ENCODE measurements at regions not wholly inside any gene's neighbourhood (a gene's known extent, or its start where the extent isn't known, plus 50 kb on each side); places are given as distances from the start of the nearest gene placed in this dataset.

GRCh38 chr21:27840262-27840661, 873.4 kb upstream of the ADAMTS5 start:
- Histone ChIP-seq H3K9me1 (replicated peaks; ENCODE audit: control insufficient read depth, extremely low read depth, insufficient read depth, low read length) (no peaks in the 10 kb centered on the region), H3K27me3 (ENCODE audit: control insufficient read depth in 2 of 2, insufficient read depth in 2 of 2, low read length in 2 of 2) (no peaks in the 10 kb centered on the region), H3K36me3 (ENCODE audit: control insufficient read depth in 2 of 2, extremely low read depth in 1 of 2, insufficient read depth in 2 of 2, low read length in 2 of 2) (no peaks in the 10 kb centered on the region), H4K20me1 (replicated peaks; ENCODE audit: control insufficient read depth, extremely low read depth, insufficient read depth, low read length) (no peaks in the 10 kb centered on the region), H3K9me3 (replicated peaks; ENCODE audit: control insufficient read depth, insufficient read depth, low read length) (no peaks in the 10 kb centered on the region), H3K9ac (replicated peaks; ENCODE audit: extremely low read depth, insufficient read depth, low read length) (no peak overlapping the region), H2AFZ (ENCODE audit: low read depth, low read length) (no peak overlapping the region), H3K4me1 (ENCODE audit: control insufficient read depth, extremely low read depth, insufficient read depth, low read length) (no peaks in the 10 kb centered on the region), H3K79me2 (ENCODE audit: control insufficient read depth, insufficient read depth, low read length) (no peaks in the 10 kb centered on the region), H3K27ac (ENCODE audit: insufficient read depth, low read depth, low read length) (no peak overlapping the region), H3K4me2 (ENCODE audit: insufficient read depth, low read length) (no peak overlapping the region), H3K4me3 (replicated peaks in 1 of 3; ENCODE audit: insufficient read depth in 1 of 3, low read depth in 1 of 3, low read length in 3 of 3) (no peak overlapping the region)
- ChIA-PET POLR2A (no interaction called here), CTCF (no interaction called here)
- no TSS peak for BruUV-seq (replicated peaks)
- FAIRE-seq (no peak), DNase-seq (ENCODE audit: low read depth, low spot score) (no peak)
- dilution Hi-C loops (cut with MboI; ENCODE audit: extremely low pct_ligation_motif_present, low sequenced_read_pairs), result no loop called here
- TF ChIP-seq, protein P1, sequence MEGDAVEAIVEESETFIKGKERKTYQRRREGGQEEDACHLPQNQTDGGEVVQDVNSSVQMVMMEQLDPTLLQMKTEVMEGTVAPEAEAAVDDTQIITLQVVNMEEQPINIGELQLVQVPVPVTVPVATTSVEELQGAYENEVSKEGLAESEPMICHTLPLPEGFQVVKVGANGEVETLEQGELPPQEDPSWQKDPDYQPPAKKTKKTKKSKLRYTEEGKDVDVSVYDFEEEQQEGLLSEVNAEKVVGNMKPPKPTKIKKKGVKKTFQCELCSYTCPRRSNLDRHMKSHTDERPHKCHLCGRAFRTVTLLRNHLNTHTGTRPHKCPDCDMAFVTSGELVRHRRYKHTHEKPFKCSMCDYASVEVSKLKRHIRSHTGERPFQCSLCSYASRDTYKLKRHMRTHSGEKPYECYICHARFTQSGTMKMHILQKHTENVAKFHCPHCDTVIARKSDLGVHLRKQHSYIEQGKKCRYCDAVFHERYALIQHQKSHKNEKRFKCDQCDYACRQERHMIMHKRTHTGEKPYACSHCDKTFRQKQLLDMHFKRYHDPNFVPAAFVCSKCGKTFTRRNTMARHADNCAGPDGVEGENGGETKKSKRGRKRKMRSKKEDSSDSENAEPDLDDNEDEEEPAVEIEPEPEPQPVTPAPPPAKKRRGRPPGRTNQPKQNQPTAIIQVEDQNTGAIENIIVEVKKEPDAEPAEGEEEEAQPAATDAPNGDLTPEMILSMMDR (IDR thresholded peaks at IDR 0.05; ENCODE audit: extremely low read depth in 1 of 2, insufficient read depth in 1 of 2, low read depth in 1 of 2, low read length in 2 of 2), result no peak
- no peak for TF ChIP-seq EZH2 (IDR thresholded peaks at IDR 0.05; ENCODE audit: borderline replicate concordance, low read depth, low read length, severe bottlenecking)
- no peak for TF ChIP-seq POLR2A (IDR thresholded peaks at IDR 0.05; ENCODE audit: low read depth, low read length)
- no peak for TF ChIP-seq JUN (IDR thresholded peaks at IDR 0.05; ENCODE audit: borderline replicate concordance, insufficient read depth, insufficient read length, low read depth)
- TF ChIP-seq FOS (IDR thresholded peaks at IDR 0.05; ENCODE audit: borderline replicate concordance, insufficient read depth, low read length), result no peak
- intact Hi-C loops (cut with micrococcal nuclease), result no loop called here

GRCh38 chr21:27839512-27840115, 872.7 kb upstream of the ADAMTS5 start:
- Histone ChIP-seq H3K27ac (ENCODE audit: insufficient read depth, low read depth, low read length) (no peak overlapping the region), H3K9ac (replicated peaks; ENCODE audit: extremely low read depth, insufficient read depth, low read length) (no peak overlapping the region), H3K27me3 (ENCODE audit: control insufficient read depth in 2 of 2, insufficient read depth in 2 of 2, low read length in 2 of 2) (no peaks in the 10 kb centered on the region), H3K9me3 (replicated peaks; ENCODE audit: control insufficient read depth, insufficient read depth, low read length) (no peaks in the 10 kb centered on the region), H3K9me1 (replicated peaks; ENCODE audit: control insufficient read depth, extremely low read depth, insufficient read depth, low read length) (no peaks in the 10 kb centered on the region), H2AFZ (ENCODE audit: low read depth, low read length) (no peak overlapping the region), H3K4me1 (ENCODE audit: control insufficient read depth, extremely low read depth, insufficient read depth, low read length) (no peaks in the 10 kb centered on the region), H3K36me3 (ENCODE audit: control insufficient read depth in 2 of 2, extremely low read depth in 1 of 2, insufficient read depth in 2 of 2, low read length in 2 of 2) (no peaks in the 10 kb centered on the region), H3K79me2 (ENCODE audit: control insufficient read depth, insufficient read depth, low read length) (no peaks in the 10 kb centered on the region), H4K20me1 (replicated peaks; ENCODE audit: control insufficient read depth, extremely low read depth, insufficient read depth, low read length) (no peaks in the 10 kb centered on the region), H3K4me2 (ENCODE audit: insufficient read depth, low read length) (no peak overlapping the region), H3K4me3 (replicated peaks in 1 of 3; ENCODE audit: insufficient read depth in 1 of 3, low read depth in 1 of 3, low read length in 3 of 3) (no peak overlapping the region)
- BruUV-seq (replicated peaks), result no TSS peak
- intact Hi-C loops (cut with micrococcal nuclease), result no loop called here
- ChIA-PET POLR2A (no interaction called here), CTCF (no interaction called here)
- dilution Hi-C loops (cut with MboI; ENCODE audit: extremely low pct_ligation_motif_present, low sequenced_read_pairs), result no loop called here
- FAIRE-seq (no peak), DNase-seq (ENCODE audit: low read depth, low spot score) (no peak)
- TF ChIP-seq POLR2A (IDR thresholded peaks at IDR 0.05; ENCODE audit: low read depth, low read length), result no peak
- TF ChIP-seq GATA2 (IDR thresholded peaks at IDR 0.05; ENCODE audit: insufficient read depth, insufficient read length, low read depth, low read length), result no peak
- TF ChIP-seq, protein P1 (IDR thresholded peaks at IDR 0.05; ENCODE audit: extremely low read depth in 1 of 2, insufficient read depth in 1 of 2, low read depth in 1 of 2, low read length in 2 of 2), result no peak
- TF ChIP-seq EZH2 (IDR thresholded peaks at IDR 0.05; ENCODE audit: borderline replicate concordance, low read depth, low read length, severe bottlenecking), result no peak
- TF ChIP-seq JUN (IDR thresholded peaks at IDR 0.05; ENCODE audit: borderline replicate concordance, insufficient read depth, insufficient read length, low read depth), result no peak
- TF ChIP-seq MYC (IDR thresholded peaks at IDR 0.05; ENCODE audit: low read depth, low read length), result no peak
- no peak for TF ChIP-seq POLR2AphosphoS5 (IDR thresholded peaks at IDR 0.05; ENCODE audit: insufficient read depth, low read depth, low read length)
- TF ChIP-seq FOS (IDR thresholded peaks at IDR 0.05; ENCODE audit: borderline replicate concordance, insufficient read depth, low read length), result no peak
- TF ChIP-seq MAX (IDR thresholded peaks at IDR 0.05; ENCODE audit: insufficient read depth, insufficient read length), result no peak
